Occipital lobe (tissue), 1 donor: ENCODE measurements at regions not wholly inside any gene's neighbourhood (a gene's known extent, or its start where the extent isn't known, plus 50 kb on each side); places are given as distances from the start of the nearest gene placed in this dataset.
"Not testable (repeated sequence)": the region's sequence is repeated elsewhere in the genome, so short reads cannot be mapped to it uniquely, and the experiment has no call there.

Experiments
- DNase-seq: peaks from one replicate; lab custom pipeline; 2025; lab: John Stamatoyannopoulos, UW

DNA sequence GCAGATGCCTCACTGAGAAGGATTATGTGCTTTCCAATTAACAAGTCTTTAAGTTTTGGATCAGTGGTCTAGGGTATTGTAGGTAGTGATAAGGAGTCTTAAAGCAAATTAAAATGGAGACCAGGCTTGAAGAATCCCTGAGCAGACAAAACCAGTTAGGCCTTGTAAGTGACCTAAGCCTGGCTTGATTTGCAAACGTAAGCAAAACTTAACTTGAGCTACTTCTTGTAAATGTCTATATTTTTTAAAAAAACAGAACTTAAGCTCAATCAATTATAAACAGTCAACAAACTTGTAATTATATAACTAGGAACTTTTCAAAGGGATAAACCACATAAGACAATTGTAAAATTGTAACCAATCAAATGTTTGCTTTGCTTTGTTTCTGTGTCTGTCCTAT, 72.7 kb upstream of the NALF2 start:
- DNase-seq = no peak

DNA sequence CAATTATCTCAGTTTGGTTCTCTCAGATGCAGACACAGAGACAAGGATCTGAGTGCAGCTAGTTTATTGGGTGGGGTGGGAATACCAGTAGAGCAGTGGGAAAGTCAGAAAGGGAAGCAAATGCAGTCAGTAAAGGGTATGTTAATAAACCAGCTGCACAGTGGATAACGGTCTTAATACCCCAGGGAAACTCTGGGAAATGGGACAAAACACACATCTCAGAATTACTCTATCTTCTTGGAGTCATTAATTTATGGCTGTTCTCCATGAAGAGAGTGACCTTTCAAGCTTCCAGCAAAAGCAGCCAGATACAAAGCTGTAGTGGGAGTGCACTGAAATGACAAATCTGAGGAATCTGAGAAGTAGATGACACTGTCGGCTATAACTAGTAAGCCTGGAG, 73.3 kb upstream of the NALF2 start:
- DNase-seq = no peak

DNA sequence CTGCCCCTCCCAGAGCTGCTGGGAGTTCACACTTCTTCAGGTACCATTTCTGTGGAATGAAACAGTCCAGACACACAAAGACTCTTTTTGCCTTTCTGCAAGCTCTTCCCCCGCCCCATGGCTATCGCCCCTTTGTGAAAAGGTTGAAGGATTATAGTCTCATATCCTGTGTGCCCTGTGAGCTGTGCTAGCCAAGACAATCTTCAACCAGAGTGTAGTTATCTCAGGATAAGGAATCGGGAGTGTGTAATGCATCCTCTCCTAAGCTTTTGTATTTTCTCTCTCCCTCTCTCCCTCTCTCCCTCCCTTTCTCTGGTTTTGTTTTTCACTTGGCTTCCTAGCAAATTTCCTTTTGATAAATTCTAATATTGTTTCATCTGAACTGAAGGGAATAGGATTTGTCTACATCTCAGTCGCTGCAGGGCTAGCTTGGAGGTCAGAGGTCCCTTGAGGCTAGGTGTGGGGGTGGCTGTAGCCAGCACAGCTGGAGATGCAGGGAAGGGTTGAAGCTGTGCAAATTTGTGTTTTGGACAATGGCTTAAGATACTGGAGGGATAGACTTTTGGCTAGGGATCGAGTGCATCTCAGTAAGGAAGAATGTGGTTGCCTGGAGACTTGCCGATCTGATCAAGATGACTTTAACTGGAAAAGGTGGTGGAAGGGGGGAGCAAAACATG, 74.6 kb upstream of the NALF2 start:
- DNase-seq = no peak

DNA sequence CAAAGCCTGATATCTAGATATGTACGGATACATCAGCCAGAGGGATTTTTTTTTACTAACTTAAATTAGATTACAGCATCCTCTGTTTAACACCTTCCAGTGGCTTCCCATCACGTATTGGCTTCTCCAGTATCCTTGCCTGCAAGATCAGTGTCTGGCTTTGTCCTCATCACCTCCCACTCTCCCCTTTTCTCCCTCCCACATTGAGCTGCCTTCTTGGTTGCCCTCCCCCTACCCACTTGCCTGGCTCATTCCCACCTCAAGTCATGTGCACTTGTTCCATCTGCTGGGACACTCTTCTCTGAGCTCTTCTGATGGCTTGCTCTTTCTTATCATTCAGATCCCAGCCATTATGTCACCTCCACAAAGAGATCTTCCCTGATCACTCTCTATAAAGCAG, 75.9 kb upstream of the NALF2 start:
- no peak for DNase-seq

DNA sequence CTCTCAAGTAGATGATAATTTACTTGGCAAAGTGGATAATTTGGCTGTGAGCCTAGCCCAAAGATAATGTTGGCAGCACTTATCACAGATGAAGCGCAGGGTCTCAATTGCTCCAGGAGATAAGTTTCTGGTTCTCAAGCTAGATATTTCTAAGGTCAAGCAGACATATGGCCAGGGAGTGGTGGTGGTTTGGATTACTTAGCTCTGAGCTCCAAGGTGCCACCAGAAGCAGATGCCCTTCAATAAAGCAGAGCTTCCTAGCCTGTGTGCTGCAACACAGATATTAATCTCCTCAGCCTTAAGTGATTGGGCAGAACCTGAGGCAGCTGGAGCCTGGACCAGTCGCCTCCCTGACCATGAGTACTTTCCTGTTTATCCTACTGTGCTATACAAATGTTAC, 79.2 kb upstream of the NALF2 start:
- DNase-seq = no peak

DNA sequence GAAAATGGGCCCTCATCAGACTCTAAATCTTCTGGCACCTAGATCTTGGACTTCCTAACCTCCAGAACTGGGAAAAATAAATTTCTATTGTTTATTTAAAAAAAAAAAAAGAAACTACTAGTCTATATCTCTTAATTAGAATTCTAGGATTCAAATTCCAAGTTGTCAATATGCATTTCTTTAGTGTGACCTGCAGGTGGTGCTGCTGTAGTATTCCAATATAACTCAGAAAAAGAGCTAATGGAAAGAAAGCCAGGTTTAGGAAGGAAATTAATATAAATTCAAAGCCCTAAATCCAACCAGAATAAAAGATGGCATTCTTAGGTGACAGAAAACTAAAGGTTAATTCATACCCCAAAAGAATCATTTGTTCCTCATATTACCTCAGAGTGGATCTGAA, 80.0 kb upstream of the NALF2 start:
- no peak for DNase-seq

DNA sequence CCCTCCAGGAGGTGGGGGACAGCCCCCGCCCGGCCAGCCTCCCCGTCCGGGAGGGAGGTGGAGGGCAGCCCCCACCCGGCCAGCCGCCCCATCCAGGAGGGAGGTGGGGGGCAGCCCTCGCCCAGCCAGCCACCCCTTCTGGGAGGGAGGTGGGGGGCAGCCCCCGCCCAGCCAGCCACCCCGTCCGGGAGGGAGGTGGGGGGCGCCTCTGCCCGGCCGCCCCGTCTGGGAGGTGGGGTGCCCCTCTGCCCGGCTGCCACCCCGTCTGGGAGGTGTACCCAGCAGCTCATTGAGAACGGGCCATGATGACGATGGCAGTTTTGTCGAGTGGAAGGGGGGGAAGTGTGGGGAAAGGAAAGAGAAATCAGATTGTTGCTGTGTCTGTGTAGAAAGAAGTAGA, 81.9 kb upstream of the NALF2 start:
- not testable (repeated sequence) for DNase-seq

DNA sequence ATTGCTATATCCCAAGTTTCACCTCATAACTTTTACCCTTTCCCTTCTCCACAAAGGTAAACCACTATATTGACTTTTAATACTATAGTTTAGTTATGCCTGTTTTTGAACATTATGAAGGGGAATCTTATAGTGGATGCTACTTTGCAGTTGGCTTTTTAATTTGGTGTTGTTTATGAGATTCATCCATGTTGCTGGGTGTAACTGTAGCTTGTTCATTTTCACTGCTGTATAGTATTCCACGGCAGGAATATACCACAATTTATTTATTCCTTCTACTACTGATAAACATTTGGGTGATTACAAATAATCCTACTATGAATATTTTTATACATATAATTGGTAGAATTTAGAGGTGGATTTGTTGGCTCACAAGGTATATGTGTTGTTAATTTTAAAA, 88.4 kb upstream of the NALF2 start:
- DNase-seq = no peak

DNA sequence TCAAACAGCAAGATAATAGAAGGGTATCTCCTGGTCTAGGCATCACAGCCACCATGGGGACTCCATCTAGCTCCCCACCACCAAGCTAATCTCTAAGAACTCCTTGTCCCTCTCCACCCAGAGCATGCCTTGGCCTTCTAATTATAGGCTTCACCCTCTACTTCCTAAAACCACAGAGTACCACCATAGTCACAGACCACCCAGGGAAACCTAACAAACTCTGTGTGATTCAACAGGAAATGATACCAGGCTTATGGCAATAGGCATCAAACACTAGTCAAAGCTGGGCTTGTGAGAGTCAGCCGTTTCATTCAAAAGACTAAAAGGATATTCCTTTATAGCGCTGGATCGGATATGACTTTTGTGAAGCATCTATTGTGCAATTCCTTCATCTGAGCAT, 91.5 kb upstream of the NALF2 start:
- DNase-seq = no peak

DNA sequence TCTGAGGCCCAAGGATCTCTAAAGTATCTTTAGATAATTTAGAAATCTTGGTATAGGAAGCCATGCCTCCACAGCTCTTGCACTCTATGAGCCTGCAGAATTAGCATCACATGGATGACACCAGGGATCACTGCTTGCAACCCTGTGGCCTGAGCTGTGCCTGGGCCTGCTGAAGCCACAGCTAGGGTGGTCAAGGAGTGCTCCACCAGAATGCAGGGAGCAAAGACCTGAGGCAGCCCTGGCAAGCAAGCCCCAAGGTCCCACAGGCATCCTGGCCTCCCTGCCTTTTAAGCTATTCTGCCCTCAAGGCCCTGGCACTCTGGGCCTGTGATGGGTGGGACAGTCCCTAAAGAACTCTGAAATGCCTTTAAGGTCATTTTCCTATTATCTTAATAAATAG, 105.2 kb upstream of the NALF2 start:
- DNase-seq = no peak

DNA sequence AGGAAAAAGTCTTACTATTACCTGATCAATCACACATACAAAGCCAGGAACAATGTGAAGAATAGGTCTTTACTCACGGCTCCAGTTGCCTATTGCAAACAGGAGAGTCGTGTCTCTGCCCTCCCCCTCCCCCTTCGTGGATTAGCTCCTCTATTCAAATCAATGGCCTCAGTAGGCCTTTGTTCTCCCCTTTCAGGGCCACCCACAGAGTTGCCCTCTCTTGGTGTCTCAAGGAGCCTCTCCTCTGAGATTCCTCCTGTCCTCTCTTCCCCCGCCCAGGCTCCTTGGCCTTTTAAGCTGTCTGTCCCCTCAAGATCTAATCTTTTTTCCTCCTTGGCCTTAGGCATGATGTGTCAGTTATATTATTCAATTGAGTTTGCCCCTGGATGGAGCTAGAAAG, 107.2 kb upstream of the NALF2 start:
- DNase-seq = no peak

DNA sequence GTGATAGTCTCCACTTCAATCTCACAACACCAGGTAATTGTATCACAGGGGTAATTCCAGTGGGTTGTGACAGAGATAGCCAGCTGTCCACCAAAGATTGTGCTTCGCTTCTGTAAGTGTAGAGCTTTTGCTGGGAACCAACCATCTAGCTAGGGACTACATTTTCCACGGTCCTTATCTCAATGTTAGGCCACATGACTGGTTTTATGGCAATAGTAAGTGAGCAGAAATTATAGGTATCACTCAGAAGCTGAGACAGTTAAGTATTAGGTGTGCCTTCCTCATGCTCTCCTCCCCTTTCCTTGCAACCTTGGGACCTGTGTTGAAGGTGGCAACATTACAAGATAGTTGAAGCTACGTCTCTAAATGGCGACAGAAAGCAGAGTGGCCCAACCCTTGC, 108.8 kb upstream of the NALF2 start:
- DNase-seq = no peak

DNA sequence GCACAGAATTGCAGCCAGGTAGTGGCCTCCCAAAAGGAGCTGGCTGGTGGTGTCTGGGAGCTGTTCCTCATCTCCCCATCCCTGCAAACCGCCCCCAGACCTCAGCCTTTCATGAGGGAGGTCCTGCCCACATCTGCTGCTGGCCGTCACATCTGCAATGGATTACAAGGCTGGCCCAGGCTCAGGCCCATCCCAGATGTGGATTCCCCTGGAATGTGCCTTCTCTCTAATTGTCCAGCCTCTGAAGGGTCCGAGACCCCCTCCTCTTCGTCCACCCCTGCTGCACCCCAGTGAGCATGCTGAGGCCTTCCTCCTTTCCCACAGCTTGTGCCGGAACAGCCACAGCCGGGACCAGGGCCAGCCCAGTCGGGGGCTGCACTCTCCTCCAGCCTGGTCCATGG, 115.0 kb upstream of the NALF2 start:
- no peak for DNase-seq

DNA sequence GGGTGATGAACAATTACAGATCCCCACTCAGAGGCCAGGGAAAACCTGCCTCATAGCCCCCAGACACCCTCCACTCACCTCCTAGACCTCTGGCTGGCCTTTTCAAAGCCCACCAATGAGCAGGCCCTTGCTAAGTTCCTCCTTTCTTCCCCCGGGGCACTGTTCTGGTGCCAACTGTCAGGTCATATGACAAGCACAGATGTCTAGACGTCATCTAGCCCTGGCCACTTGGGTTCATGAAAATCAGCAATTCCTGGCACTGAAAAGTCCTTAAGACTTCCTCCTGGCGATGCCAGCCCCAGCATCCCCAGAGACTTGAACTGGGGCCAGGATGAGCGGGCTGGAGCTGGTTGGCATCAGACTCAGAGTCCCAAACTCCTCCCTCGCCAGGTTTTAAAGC, 115.6 kb upstream of the NALF2 start:
- DNase-seq = no peak

DNA sequence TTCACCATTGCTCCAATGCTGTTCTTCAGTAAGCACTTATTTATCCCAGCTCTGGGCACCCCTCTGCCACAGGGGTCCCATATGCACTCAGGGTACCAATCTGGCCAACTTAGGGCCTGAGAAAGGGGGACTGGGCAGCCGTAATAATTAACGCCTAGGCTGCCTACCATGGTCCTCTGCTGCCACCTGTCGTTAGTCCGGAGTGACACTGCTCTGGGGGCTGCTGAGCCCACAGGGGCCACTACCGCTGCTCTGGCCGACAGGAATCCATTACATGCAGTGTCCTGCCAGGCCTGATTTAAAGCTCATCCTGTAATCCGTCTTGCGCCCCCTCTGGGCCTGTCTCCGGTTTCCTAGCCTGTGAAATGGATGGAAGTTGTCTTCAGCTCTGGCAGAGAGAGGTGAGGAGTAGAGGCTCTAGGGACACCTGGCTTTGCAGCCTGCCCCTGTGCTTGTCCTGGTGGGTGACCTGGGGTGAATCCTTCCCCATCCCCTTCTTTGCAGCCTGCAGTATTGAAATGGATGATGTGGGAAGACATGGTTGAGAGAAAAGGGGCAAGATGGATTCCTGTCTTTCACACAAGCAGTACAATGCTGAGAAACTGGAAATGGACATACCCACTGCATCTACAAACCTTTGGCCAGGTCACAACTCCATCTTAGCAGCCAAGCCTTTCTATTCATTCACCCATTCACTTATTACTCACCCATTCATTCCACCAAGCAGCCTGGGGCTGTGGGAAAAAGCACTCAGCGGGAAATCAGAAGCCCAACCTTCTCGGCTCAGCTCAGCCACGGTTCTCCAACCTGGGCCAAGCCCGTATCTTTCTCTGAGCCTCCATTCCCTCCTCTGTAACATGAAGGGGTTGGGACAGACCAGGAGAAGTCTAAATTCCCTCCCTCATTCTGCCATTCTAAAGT, 116.3 kb upstream of the NALF2 start:
- DNase-seq = no peak

DNA sequence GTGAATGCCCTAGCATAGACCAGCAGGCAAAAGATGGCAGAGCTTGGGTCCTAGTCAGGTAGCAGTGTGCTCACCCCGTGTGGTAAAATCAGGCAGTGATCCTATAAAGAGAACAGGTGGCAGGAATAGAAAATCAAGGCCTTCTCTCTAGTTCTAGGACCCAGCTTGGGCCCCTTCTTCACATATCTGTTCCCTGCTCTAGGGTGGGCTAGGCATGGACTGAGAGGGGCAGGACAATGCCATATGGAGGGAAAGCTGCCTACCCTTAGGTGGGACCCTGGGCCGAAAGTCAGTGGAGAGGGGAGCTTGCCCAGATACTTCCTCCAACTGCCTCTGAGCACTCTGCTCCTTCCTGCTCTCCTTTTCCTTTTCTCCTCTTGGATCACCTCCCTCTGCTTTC, 117.4 kb upstream of the NALF2 start:
- DNase-seq = no peak

DNA sequence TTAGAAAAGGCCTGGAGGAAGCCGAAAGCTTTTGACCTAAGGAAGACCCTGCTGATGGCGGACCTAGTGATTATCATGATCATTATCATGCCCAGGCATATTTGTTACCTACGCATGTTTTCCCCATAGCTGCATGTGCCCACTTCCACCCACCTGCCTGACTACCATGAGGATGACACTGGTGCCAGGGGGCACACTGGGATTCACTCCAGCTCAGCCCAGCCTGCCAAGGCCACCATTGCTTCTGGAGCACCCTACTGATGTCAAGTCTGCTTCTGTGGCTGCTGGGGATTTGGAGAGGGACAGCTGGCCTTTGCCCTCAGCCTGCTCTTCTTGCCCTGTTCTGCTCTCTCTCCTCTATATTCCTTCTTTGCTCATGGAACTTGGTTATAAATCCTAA, 124.7 kb upstream of the NALF2 start:
- no peak for DNase-seq

DNA sequence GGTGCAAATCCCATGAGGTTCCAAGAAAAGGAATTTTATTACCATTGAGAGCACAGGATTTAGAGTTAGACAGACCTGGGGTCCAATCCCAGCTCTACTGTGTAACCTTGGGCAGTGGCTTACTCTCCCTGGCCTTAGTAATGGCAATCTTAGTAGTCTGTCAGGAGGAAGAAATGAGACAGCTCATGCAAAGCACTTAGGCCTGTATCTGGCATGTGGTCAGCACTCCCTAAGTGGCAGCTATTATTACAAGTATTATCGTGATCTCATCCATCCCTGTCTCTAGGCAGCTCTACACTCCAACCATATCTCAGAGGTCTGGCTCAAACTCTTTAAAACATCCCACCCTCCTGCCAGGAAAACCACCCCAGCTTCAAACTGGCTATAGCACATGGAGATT, 129.6 kb upstream of the NALF2 start:
- DNase-seq = no peak

DNA sequence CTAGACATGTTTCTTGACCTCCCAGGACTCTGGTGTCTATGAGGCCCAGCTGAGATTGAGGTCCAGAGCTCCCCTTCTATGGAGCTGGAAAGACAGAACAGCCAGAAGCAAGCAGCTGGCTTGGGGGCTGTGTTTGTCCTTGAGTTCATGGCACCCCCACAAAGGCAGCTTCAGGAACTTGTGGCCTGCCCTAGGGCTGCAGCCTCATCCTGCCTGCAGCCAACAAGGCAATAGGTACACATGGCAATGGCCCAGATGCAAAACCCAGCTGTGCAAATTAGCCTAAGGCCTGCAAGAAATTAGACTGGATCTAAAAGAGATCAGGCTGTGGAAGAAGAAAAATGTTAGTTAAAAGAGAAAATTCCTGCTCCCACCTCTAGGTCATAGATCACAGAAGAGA, 131.7 kb upstream of the NALF2 start:
- no peak for DNase-seq

DNA sequence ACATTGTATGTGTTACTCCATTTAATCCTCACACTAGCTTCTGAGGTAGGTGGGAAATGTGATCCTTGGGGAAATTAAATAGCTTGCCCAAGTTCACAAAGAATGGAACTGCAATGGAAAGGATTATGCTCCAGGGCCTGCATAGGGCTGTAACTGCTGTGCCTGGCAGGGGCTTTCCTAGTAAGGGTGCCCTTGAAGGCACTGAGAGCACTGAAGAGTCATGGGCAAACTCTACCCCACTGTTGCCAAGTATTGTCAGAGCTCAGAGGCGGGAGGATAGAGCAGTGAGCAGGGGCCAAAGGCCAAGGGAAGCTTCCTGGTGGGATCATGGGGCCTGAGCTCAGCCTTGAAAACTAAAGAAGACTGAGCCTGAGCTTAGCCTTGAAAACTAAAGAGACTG, 133.0 kb upstream of the NALF2 start:
- no peak for DNase-seq

DNA sequence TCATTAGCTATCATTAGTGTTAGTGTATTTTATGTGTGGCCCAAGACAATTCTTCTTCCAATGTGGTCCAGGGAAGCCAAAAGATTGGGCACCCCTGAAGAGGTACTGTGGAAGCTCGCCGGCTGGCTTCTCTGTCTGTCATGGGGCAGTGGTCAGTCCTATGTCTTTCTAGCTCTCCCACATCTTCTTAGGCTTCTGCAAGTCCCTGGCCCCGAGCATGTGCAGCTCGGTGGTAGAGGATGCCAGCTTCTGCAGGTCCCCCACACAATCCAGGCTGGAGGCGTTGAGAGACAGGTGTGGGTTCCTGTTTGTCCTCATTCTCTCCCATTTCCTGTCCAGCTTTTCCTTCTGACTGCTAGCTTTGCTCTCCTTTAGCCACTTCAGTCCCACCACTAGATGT, 134.1 kb upstream of the NALF2 start:
- no peak for DNase-seq

DNA sequence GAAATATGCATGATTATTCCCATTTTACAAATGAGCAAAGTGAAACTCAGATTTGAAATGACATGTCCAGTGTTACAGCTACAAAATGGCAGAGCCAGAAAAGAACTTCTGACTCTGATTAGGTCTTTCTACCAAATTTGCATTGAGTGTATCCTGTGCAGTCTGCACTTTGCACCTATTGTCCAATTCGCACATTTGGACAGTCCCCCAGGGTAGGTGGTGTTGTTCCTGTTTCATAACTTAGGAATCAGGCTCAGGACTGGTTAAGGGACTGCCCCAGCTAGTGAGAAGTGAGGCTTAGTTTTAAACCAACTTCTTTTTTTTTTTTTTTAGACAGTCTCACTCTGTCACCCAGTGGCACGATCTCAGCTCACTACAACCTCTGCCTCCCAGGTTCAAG, 137.9 kb upstream of the NALF2 start:
- DNase-seq = no peak

DNA sequence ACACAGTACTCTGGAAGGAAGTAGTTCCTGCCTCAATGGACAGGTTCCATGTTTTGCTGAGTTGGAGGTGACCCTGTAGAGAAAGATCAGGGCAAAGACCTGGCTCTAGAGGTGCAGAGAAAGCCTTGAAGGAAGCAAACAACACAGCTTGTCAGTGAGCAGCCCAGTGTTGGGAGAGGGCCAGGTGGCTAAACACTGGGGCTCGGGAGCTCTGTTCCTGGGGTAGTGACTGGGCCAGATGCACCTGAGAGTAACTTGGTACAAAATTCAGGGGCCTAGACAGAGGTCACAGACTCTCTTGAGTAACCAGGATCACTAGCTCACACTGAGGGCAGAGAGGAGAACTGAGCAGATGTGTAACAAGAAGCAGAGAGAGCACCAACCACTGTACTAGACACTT, 138.4 kb upstream of the NALF2 start:
- no peak for DNase-seq
